WTC11 (cell line): ENCODE measurements at regions not wholly inside any gene's neighbourhood (a gene's known extent, or its start where the extent isn't known, plus 50 kb on each side); places are given as distances from the start of the nearest gene placed in this dataset.
"Not testable (repeated sequence)": the region's sequence is repeated elsewhere in the genome, so short reads cannot be mapped to it uniquely, and the experiment has no call there.

Experiments used
- ATAC-seq: fragments of 200-7000 bp; cut with Tn5 transposase; 2 replicates; pipeline ENCODE4 v1.10.0; 2021; ENCODE audit warnings: mild to moderate bottlenecking, moderate library complexity
- CTCF ChIA-PET: fragments of 300-600 bp; sonication (Branson Sonifier 250); formaldehyde crosslinking; loops from one replicate; lab custom pipeline; 2021; ENCODE audit warnings: antibody characterized with exemption; lab: Charles Lee
- POLR2A ChIA-PET: fragments of 350-600 bp; sonication (Branson Sonifier 250); formaldehyde crosslinking; loops from one replicate; lab custom pipeline; 2021; ENCODE audit warnings: antibody characterized with exemption; lab: Charles Lee
- DNase-seq: peaks from one replicate; pipeline ENCODE4 v3.0.0; 2021; ENCODE audit warnings: low spot score
- H3K27ac Mint-ChIP-seq: 2 replicates; pipeline ENCODE4 v1.8.0; 2021; ENCODE audit warnings: mixed read lengths
- H3K27me3 Mint-ChIP-seq: 2 replicates; pipeline ENCODE4 v1.8.0; 2021; ENCODE audit warnings: low read depth, mild to moderate bottlenecking, moderate library complexity, mixed read lengths
- H3K36me3 Mint-ChIP-seq: 2 replicates; pipeline ENCODE4 v1.8.0; 2021; ENCODE audit warnings: mixed read lengths
- H3K4me1 Mint-ChIP-seq: 2 replicates; pipeline ENCODE4 v1.8.0; 2022; ENCODE audit warnings: mixed read lengths
- H3K4me3 Mint-ChIP-seq: 2 replicates; pipeline ENCODE4 v1.8.0; 2021; ENCODE audit warnings: mild to moderate bottlenecking, moderate library complexity, mixed read lengths
- H3K9me3 Mint-ChIP-seq: 2 replicates; pipeline ENCODE4 v1.8.0; 2021; ENCODE audit warnings: mixed read lengths

DNA sequence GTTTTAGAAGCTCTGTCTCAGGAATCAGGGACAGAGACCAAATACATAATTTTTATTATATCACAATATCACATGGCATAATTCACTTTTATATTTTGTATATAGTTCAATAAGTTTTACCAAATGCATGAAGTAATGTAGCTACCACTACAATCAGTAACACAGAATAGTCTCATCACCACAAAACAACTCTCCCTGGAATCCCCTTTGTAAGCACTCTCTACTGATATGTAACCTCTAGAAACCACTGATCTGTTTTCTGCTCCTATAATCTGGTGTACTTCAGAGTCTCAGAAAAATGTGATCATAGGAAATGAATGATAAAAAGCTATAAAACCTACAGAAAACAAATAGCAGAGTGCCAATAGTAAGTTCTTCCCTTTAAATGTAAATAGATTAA is 1465.9 kb downstream of the SPATA31A7 start:
- H3K4me3 Mint-ChIP-seq, POLR2A ChIA-PET, H3K36me3 Mint-ChIP-seq, DNase-seq, H3K27me3 Mint-ChIP-seq, H3K27ac Mint-ChIP-seq, ATAC-seq, CTCF ChIA-PET, H3K4me1 Mint-ChIP-seq, H3K9me3 Mint-ChIP-seq: not testable (repeated sequence)

DNA sequence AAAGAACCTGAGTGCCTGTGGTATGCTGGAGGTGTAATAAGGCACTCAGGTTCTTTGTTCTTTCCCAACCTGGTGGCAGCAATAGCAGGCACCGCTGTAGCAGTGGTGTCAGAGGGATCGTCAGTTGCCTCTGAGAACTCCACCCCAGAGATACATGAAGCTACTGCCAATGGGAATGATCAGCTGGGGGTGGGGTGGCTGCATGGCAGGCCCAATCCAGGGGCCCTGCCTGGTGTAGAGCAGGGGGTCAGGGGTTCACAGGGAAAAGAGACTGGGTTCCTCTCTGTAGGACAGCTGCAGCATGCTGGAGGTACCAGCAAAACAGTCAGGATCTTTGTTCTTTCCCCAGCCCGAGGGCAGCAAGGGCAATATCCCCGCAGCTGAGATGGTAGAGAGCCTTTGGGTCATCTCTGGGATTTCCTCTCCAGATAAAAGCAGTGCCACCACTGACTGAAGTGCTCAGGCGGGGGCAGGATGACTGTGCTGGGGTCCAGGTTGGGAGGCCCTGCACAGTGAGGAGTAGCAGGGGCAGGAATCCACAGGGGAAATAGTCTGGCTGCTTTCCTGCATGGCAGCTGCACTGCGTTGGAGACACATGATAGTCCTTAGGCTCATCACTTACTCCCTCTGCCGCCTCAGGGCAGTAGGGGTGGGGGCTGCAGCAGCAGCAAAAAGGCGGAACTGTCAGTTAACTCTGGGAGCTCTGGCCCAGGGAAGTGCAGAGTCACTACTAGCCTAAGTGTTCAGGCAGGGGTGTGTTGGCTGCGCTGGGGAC is 1473.1 kb downstream of the SPATA31A7 start:
- H3K9me3 Mint-ChIP-seq, H3K4me3 Mint-ChIP-seq, H3K27me3 Mint-ChIP-seq, POLR2A ChIA-PET, H3K36me3 Mint-ChIP-seq, DNase-seq, H3K27ac Mint-ChIP-seq, CTCF ChIA-PET, H3K4me1 Mint-ChIP-seq: not testable (repeated sequence)
- peak; percentile 54 for ATAC-seq

DNA sequence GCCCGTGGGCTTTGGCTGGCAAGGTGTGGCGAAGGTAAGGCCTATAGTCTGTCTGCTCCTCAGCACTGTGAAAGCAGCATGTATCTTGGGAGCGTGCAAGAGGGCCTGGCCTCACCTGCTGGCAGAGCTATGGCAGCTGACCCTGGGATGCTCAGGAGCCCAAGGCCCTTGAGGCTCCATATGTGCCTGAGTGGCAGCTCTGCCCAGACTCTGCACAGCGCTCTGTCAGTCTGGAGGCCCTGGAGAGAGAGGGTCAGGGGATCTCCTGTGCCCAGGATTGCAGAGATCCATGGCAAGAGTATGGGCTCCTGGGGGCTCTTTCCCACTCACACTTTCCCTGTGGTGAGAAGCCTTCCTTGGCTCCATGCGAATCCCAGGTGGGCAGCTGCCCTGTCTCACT is 1473.7 kb downstream of the SPATA31A7 start:
- not testable (repeated sequence) for ATAC-seq, H3K4me1 Mint-ChIP-seq, H3K27ac Mint-ChIP-seq

DNA sequence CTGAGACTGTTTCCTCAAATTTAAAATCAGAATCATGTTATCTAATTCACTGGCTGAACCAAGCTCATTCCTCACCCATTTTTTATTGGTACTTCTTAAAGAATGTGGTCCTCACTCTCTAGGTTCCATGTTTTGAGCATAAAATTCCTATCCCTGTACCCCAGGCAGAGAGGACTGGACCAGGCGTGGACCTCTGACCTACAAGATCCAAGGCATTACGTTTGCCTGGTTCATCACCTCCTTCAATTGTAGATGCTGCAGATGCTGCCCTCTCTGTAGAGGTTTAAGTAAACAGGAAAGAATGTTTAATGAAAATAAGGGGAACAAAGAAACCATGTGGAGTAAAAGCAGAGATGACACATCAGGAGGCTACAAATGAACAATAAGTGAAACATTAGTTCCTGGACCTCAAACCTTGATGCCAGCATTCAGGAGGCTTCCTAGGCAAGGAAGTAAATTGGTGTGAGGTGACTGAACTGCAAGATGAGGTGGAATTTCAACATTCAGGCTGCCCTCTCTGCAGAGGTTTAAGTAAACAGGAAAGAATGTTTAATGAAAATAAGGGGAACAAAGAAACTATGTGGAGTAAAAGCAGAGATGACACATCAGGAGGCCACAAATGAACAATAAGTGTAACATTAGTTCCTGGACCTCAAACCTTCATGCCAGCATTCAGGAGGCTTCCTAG is 1477.4 kb downstream of the SPATA31A7 start:
- H3K36me3 Mint-ChIP-seq, H3K9me3 Mint-ChIP-seq, H3K27ac Mint-ChIP-seq, POLR2A ChIA-PET, H3K4me3 Mint-ChIP-seq, DNase-seq, H3K27me3 Mint-ChIP-seq, CTCF ChIA-PET, H3K4me1 Mint-ChIP-seq: not testable (repeated sequence)
- peak; percentile 29 for ATAC-seq

More for the DNA sequence above, 1473.7 kb downstream of the SPATA31A7 start:
- H3K4me3 Mint-ChIP-seq, DNase-seq, H3K36me3 Mint-ChIP-seq, H3K27me3 Mint-ChIP-seq, CTCF ChIA-PET, H3K9me3 Mint-ChIP-seq, POLR2A ChIA-PET: not testable (repeated sequence)

DNA sequence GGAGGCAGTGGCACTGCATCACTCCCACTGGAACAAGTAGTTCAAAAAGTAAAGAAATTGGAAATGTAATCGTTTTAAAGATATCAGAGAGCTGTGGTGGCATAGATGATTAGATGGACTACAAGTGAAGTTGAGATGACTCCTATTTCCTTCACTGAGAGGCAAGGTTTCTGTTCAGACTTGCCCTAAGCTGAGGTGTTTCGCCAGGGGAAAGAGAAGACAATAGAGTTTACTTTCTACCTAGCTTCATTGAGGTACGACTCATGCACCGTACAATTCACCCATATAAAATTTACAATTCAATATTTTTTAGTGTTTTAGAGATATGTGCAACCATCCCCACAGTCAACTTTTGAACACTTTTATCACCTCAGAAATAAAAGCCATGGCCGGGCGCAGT is 1487.2 kb downstream of the SPATA31A7 start:
- ATAC-seq, H3K9me3 Mint-ChIP-seq, H3K36me3 Mint-ChIP-seq, H3K4me1 Mint-ChIP-seq, H3K27me3 Mint-ChIP-seq, H3K4me3 Mint-ChIP-seq, H3K27ac Mint-ChIP-seq, CTCF ChIA-PET, POLR2A ChIA-PET, DNase-seq: not testable (repeated sequence)

DNA sequence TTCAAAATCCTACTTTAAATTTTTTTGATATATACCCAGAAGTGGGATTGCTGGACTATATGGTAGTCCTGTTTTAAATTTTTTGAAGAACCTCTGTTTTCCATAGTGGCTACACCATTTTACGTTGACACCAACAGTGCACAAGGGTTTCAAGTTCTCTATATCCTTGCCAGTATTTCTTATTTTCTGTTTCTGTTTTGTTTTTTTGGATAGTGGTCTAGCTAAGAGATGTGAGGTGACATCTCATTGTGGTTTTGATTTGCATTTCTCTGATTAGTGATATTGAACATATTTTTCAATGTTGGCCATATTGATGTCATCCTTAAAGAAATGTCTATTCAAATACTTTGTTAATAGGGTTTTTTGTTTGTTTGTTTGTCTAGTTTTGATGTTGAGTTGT is 1488.5 kb downstream of the SPATA31A7 start:
- ATAC-seq, H3K27me3 Mint-ChIP-seq, H3K9me3 Mint-ChIP-seq, POLR2A ChIA-PET, H3K4me3 Mint-ChIP-seq, H3K4me1 Mint-ChIP-seq, CTCF ChIA-PET, H3K27ac Mint-ChIP-seq, H3K36me3 Mint-ChIP-seq, DNase-seq: not testable (repeated sequence)

DNA sequence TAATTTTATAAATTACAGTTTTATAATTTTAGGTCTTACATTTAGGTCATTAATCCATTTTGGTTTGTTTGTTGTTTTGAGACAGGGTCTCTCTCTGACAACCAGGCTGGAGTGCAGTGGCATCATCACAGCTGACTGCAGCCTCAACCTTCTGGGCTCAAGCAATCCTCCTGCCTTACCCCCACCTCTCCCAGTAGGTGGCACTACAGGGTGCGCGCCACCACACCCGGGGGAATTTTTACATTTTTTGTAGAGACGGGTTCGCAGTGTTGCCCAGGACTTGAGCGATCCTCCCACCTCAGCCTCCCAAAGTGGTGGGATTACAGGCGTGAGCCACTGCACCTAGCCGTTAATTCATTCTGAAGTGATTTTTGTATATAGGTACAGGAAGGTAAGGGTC is 1489.2 kb downstream of the SPATA31A7 start:
- H3K4me1 Mint-ChIP-seq, H3K27ac Mint-ChIP-seq, POLR2A ChIA-PET, H3K4me3 Mint-ChIP-seq, H3K27me3 Mint-ChIP-seq, H3K9me3 Mint-ChIP-seq, H3K36me3 Mint-ChIP-seq, CTCF ChIA-PET, DNase-seq: not testable (repeated sequence)
- ATAC-seq, result peak; percentile 91

DNA sequence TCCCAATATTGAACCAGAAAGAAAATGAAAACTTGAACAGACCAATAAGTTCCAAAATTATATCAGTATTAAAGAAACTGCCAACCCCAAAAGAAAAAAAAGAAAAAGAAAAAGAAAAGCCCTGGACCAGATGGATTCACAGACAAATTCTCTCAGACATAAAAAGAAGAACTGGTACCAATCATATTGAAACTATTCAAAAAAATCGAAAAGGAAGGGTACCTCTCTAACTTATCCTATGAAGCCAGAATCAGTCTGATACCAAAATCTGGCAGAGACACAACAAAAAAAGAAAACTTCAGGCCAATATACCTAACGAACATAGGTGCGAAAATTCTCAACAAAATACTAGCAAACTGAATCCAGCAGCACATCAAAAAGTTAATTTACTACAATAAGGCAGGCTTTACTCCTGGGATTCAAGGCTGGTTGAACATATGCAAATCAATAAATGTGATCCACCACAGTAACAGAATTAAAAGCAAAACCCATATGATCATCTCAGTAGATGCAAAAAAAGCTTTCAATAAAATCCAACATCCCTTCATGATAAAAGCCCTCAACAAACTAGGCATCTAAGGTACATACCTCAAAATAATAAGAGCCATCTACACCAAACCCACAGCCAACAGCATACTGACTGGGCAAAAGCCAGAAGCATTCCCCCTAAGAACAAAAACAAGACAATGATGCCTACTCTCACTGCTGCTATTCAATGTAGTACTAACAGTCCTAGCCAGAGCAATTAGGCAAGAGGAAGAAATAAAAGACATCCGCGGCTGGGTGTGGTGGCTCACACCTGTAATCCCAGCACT is 1495.2 kb downstream of the SPATA31A7 start:
- ATAC-seq, H3K4me1 Mint-ChIP-seq, CTCF ChIA-PET, H3K9me3 Mint-ChIP-seq, POLR2A ChIA-PET, H3K4me3 Mint-ChIP-seq, DNase-seq, H3K36me3 Mint-ChIP-seq, H3K27ac Mint-ChIP-seq, H3K27me3 Mint-ChIP-seq: not testable (repeated sequence)

DNA sequence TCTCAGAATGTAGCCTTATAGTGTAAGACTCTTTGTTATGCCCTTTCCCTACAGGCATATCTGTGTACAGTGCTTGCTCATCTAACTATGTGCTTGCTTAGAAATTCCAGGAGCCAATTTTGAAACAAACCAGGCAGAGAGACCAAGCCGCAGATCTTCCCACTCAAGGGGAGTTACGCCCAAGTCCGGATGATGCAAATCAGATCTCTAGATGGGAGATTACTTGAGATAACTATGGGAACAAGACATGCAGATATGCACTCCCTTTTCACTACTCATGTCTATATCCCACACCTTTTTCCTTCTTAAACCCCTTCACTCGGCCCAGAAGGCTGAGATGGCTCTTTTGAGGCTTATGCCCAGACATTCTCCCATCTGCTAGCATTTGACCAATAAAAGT is 1496.5 kb downstream of the SPATA31A7 start:
- not testable (repeated sequence) for ATAC-seq

DNA sequence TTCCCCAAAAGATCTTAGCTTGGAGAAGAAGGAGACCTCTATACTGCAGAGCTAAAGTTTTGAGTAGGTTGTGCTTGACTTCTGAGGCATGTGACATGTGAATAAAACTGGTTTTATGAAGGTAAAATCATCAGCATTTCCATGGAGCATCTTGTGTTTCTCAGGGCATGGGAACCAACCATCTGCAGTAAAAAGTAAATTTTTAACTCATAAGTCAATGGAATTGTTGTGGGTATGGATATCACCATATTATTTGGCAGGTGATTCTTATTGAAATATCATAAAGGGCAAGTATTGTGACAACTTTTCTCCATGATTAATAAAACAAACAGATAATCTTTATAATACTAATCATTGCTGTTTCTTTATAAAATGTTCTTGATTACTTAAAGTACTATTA is 1503.2 kb downstream of the SPATA31A7 start:
- CTCF ChIA-PET, H3K4me3 Mint-ChIP-seq, H3K27me3 Mint-ChIP-seq, H3K4me1 Mint-ChIP-seq, H3K36me3 Mint-ChIP-seq, POLR2A ChIA-PET, H3K27ac Mint-ChIP-seq, DNase-seq, H3K9me3 Mint-ChIP-seq, ATAC-seq: not testable (repeated sequence)

More for the DNA sequence above, 1496.5 kb downstream of the SPATA31A7 start:
- H3K27me3 Mint-ChIP-seq, H3K9me3 Mint-ChIP-seq, DNase-seq, POLR2A ChIA-PET, H3K27ac Mint-ChIP-seq, H3K4me3 Mint-ChIP-seq, H3K4me1 Mint-ChIP-seq, CTCF ChIA-PET, H3K36me3 Mint-ChIP-seq: not testable (repeated sequence)

DNA sequence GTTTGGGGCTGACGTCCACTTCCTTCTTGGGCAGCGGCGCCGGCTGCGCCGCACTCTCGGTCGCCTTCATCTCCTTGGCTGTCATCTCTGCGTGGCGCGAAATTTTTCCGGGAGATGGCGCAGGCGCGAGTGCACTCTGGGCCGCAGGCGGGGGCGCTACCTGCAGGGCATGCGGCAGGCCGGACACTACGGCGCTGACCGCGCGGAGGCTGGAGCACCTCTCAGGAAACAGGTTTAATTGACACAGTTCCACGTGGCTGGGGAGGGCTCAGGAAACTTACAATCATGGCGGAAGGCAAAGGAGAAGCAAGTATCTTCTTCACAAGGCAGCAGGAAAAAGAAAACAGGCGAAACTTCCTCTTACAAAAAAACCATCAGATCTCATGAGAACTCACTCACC is 1521.5 kb downstream of the SPATA31A7 start:
- H3K9me3 Mint-ChIP-seq, H3K36me3 Mint-ChIP-seq, ATAC-seq, POLR2A ChIA-PET, DNase-seq, H3K4me1 Mint-ChIP-seq, H3K27me3 Mint-ChIP-seq, H3K4me3 Mint-ChIP-seq, CTCF ChIA-PET, H3K27ac Mint-ChIP-seq: not testable (repeated sequence)

DNA sequence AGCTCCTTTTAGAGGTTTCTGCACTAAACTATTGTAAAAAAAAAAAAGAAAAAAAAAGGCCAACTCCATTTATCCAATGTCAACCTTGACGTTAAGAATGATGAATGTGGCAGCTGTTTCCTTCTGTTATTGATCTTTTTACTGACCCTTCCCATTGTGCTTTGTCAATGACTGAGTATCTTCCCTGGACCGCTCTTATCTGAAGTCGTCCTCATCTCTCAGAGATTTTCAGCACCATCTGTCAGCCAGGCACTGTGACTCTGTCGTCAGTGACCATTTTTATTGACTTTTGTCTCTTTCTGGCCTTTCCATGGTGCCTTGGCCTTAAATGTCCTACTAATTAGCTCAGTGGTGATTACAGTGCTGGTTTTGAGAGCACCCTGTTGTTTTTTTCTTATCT is 1535.7 kb downstream of the SPATA31A7 start:
- H3K4me1 Mint-ChIP-seq, H3K27ac Mint-ChIP-seq, CTCF ChIA-PET, H3K27me3 Mint-ChIP-seq, DNase-seq, H3K4me3 Mint-ChIP-seq, POLR2A ChIA-PET, H3K36me3 Mint-ChIP-seq, H3K9me3 Mint-ChIP-seq, ATAC-seq: not testable (repeated sequence)
